Astrocyte of the spinal cord (primary cell): ENCODE measurements at regions not wholly inside any gene's neighbourhood (a gene's known extent, or its start where the extent isn't known, plus 50 kb on each side); places are given as distances from the start of the nearest gene placed in this dataset.
"Not testable (repeated sequence)": the region's sequence is repeated elsewhere in the genome, so short reads cannot be mapped to it uniquely, and the experiment has no call there.

Experiments
- DNase-seq: peaks from one replicate; pipeline ENCODE4 v3.0.0; 2011; ENCODE audit warnings: low read depth, low spot score
- H3K4me3 ChIP-seq: 2 replicates; pipeline ENCODE4 v1.5.1; 2011; ENCODE audit warnings: low read depth, mild to moderate bottlenecking, low read length, moderate library complexity
- CTCF ChIP-seq: IDR thresholded peaks from 2 replicates; pipeline ENCODE4 v1.5.1; 2012; ENCODE audit warnings: low read depth, mild to moderate bottlenecking, low read length, inconsistent platforms
- in situ Hi-C: cut with HindIII; loops from 2 replicates; pipeline ENCODE4 v1.10.0; 2017; ENCODE audit warnings: low sequenced_read_pairs

DNA sequence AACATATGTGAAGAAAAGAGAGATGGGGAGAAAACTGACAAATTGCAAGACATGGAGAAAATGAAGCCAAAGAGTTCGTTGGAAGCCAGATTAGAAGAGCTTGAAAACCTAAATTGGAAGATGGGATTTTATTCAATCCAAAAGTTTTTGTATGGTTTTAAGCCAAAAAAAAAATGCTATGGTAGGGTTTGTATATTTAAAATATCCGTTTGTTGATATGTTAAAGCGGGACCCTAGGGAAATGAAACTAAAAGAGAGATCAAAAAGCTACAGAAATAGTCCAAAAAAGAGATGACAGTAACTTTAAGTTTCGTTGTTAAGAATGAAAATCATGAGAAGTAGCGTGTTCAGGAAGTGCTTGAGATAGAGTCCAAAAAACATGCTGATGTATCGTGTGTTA is 617.7 kb upstream of the ADGRL2 start:
- H3K4me3 ChIP-seq: no peak overlapping the region
- no peak for DNase-seq
- in situ Hi-C loops: no loop called here
- TF ChIP-seq CTCF: no peak

DNA sequence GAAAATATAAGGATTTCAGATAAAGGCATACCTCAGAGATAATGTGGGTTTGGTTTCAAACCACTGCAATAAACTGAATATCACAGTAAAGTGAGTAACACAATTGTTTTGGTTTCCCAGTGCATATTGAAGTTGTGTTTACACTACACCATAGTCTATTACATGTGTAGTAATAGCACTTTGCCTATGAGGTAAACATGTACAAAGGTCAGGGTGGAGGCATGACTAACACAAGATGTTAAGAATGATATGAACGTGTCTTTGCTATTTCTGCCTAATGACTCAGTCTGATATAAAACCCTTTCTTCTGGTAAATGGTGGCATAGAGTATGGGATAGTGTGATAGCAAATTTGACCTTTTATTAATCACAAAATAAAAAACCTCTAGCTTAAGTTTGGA is 621.5 kb upstream of the ADGRL2 start:
- DNase-seq: peak; percentile 66
- no peak for TF ChIP-seq CTCF
- H3K4me3 ChIP-seq: no peak overlapping the region
- in situ Hi-C loops: no loop called here

- DNase-seq, in situ Hi-C loops: not testable (repeated sequence)
These were observed 622.2 kb upstream of the ADGRL2 start for GRCh38 chr1:81178431-81179093.

GRCh38 chr1:81174811-81175476 is 625.8 kb upstream of the ADGRL2 start:
- DNase-seq: peak; percentile 58

More at GRCh38 chr1:81178431-81179093, 622.2 kb upstream of the ADGRL2 start:
- H3K4me3 ChIP-seq: not testable (repeated sequence)

DNA sequence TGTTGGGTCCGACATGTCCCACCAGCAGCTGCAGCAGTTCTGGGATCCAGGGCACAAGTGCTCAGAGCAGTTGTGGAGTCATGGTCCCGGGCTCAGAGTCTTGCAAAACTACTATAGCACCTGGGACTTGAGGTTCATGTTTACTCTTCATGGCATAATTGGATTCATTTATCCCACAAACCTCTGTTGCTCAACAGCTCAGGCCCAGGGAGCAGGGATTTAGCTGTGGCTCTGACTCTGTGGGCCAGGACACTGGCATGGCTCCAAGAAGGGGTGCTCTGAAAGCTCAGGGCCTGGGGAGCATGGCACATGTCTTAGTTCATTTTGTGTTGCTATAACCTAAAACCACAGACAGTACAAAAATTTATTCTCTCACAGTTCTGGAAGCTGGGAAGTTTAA is 626.7 kb upstream of the ADGRL2 start:
- no peak for TF ChIP-seq CTCF
- H3K4me3 ChIP-seq: no peak overlapping the region
- in situ Hi-C loops: no loop called here
- no peak for DNase-seq

More at GRCh38 chr1:81174811-81175476, 625.8 kb upstream of the ADGRL2 start:
- H3K4me3 ChIP-seq: no peak overlapping the region
- no peak for TF ChIP-seq CTCF
- in situ Hi-C loops: no loop called here

DNA sequence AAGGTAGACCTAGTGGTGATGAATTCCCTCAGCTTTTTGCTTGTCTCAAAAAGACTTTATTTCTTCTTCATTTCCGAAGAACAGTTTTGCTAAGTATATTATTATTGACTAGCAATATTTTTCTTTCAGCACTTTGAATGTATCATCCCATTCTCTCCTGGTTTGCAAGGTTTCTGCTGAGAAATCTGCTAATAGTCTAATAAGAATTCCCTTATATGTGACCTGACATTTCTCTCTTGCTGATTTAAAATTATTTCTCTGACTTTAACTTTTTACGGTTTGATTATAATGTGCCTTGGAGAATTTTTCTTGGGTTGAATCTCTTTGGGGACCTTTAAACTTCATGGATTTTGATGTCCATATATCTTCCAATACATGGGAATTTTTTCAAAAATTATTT is 628.3 kb upstream of the ADGRL2 start:
- in situ Hi-C loops: no loop called here
- TF ChIP-seq CTCF: no peak
- DNase-seq: no peak
- no peak overlapping the region for H3K4me3 ChIP-seq

- no peak for DNase-seq
- no peak for TF ChIP-seq CTCF
- no peak overlapping the region for H3K4me3 ChIP-seq
- in situ Hi-C loops: no loop called here
These were observed 630.0 kb upstream of the ADGRL2 start for GRCh38 chr1:81170721-81171120.
